ENCODE measurements at regions not wholly inside any gene's neighbourhood (a gene's known extent, or its start where the extent isn't known, plus 50 kb on each side); places are given as distances from the start of the nearest gene placed in this dataset.

DNA sequence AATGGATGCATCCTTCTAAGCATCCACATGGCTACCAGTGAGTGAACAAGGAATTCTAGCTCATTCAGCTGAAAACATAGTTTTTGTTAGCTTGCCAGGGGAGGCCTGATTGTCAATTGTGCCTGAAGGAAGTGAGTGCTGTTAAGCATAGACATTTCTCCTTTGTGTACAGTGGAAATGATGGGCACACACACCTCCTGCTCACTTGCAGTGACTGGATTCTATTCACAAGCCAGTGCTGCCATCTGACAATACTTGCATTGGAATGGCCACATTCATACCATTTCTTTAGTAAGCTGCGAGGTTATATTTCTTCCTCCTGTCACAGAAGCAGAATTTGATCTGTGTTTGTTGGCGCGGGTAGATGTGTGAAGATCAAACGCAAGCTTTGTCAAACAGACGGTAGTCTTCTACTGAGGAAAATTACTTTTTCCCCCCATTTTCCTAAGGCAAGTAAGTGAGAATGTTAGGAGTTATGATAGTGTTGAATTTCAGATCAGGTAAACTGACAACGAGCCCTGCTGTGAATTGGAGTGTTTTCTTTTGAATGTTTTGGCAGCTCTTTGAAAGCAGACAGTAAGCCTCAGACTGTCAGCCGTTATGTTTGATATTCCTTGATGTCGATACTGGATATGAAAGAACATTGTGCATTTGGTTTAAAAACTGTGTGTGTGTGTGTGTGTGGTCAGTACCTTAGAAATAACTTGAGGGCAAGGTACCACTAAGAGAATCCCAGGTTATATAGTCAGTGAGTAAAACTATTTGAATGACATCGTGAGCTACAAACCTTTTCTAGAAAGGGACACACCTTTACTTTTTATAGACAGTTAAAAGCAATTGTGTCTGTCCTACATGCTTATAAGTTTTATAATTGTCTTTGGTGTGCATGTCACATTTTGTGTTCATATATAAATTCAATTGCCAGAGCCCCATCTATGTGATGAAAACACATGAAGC is 84.2 kb upstream of the BMP2 start:
- TF ChIP-seq EZH2 (IDR thresholded peaks at IDR 0.05) (no peak), POLR2AphosphoS5 (IDR thresholded peaks at IDR 0.05; ENCODE audit: borderline replicate concordance, low read depth, low read length) (no peak), FOXP2 (optimal IDR thresholded peaks at IDR 0.05; ENCODE audit: control extremely low read depth, extremely low read length, insufficient read depth) (no peak)
